NCI-H748 (cell line): ENCODE measurements at regions not wholly inside any gene's neighbourhood (a gene's known extent, or its start where the extent isn't known, plus 50 kb on each side); places are given as distances from the start of the nearest gene placed in this dataset.

Experiments
- DNase-seq: peaks from one replicate; lab custom pipeline; 2025; ENCODE audit not compliant: unreplicated experiment; lab: John Stamatoyannopoulos, UW

DNA sequence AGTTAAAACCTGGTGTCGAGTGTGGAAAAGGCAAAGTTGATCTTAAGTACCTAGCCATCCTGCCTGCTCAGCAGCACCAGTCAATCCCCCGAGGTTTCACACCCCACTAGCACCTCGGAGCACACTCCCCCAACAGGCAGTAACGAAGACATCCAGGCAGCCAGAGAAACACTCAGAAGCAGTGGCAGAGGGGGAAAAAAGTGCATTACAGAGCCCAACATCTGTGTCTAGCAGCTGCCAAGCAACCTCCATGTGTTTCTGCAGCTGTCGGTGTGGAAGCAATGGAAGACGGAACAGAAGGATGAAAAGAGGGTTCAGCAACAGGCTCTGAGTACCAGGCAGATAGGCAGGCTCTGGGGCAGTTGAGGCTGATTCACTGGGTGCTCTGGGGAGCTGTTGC is 73.4 kb upstream of the PROX1 start:
- no peak for DNase-seq

- DNase-seq = no peak
Measured at GRCh38 chr1:213921311-213921710, 66.5 kb upstream of the PROX1 start.

- no peak for DNase-seq
Measured at GRCh38 chr1:213921712-213922111, 66.1 kb upstream of the PROX1 start.

DNA sequence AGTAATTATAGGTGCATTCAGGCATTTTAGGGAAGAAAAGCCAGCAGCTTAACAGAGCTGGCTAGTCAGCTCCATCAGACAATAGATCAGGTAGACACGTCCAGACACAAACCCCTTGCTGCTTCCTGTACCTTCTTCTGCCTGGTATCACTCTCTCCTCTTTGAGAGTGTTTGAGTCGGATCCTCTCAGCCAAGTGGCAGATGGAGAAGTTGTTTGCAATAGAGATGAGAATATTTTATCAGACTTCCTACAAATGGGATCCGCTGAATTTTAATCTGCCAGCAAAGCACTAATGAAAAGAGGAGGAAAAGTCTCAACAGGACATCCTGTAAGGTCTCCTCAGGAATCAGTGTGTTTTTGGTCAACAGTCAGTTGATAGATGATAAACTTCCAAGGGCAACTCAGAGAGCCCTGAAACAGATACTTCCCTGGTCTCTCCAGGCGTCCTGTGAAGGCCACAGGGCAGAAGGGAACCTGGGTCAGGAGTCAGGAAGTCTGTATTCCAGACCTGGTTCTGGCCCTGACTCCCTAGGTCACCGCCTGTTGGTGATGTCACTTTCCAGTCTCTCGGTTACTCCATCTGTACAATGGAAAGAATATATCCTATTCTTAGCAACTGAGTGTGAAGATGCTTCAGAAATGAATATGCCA is 62.1 kb upstream of the PROX1 start:
- DNase-seq = no peak

GRCh38 chr1:213927846-213928245 is 59.9 kb upstream of the PROX1 start:
- DNase-seq = no peak

DNA sequence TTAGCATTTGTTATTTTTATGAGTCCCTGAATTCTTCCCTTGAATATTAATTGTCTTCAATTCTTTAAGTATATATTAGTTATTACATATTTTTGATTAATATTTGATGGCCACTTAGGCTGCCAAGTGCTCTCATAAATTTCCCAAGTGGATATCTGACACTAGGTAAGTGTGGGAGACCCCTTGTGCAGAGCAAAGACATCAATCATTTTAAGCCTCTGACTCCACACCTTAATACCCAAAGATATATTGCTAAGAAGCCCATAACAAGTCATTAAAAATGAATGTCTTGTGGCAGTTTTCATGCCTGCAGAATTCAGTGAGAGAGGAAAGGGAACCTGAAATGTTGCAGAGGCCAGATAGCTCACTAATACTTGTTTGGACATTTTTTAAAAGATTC is 58.4 kb upstream of the PROX1 start:
- no peak for DNase-seq

DNA sequence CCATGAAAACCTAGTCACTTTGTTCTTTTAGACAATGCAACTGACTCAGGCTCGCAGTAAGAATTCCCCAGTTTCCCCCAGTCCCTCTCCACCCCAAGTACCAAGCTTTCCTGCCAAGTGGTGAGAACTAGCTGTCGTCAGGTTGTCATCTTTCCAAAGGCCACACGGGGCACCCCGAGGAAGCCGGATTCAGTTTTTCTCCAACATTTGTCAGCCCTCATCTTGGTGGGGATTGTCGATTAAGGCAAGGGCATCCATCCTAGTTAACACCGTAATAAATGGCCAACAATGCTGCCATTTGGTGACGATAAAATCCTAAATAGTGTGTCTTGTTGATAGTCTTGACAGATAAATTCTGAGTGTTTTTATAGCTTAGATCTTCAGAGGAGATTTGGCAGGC is 55.9 kb upstream of the PROX1 start:
- DNase-seq = no peak

GRCh38 chr1:213933336-213933735 is 54.4 kb upstream of the PROX1 start:
- DNase-seq = no peak

- DNase-seq = no peak
Measured at GRCh38 chr1:213934649-213935048, 53.1 kb upstream of the PROX1 start.

GRCh38 chr1:213936571-213936970 is 51.2 kb upstream of the PROX1 start:
- no peak for DNase-seq
